ENCODE measurements at regions not wholly inside any gene's neighbourhood (a gene's known extent, or its start where the extent isn't known, plus 50 kb on each side); places are given as distances from the start of the nearest gene placed in this dataset.

- TF ChIP-seq CTCF (conservative IDR thresholded peaks at IDR 0.05 in 1 of 2, IDR thresholded peaks at IDR 0.05 in 1 of 2; ENCODE audit: low read depth in 1 of 2, low read length in 2 of 2) (no peak), EZH2 (IDR thresholded peaks at IDR 0.05; ENCODE audit: low read length, missing control alignments) (no peak)
Measured at GRCh38 chr3:163601426-163601825, 1476.9 kb downstream of the SI start.
